NCI-H2227 treated with DMSO at 0.1 percent for 48 hours (cell line): ENCODE measurements at regions not wholly inside any gene's neighbourhood (a gene's known extent, or its start where the extent isn't known, plus 50 kb on each side); places are given as distances from the start of the nearest gene placed in this dataset.
"Not testable (repeated sequence)": the region's sequence is repeated elsewhere in the genome, so short reads cannot be mapped to it uniquely, and the experiment has no call there.

Source experiments
- DNase-seq: peaks from one replicate; lab custom pipeline; 2025; lab: John Stamatoyannopoulos, UW

- no peak for DNase-seq
These were observed 111.2 kb downstream of the CAPZA3 start for GRCh38 chr12:18849080-18849479.

DNA sequence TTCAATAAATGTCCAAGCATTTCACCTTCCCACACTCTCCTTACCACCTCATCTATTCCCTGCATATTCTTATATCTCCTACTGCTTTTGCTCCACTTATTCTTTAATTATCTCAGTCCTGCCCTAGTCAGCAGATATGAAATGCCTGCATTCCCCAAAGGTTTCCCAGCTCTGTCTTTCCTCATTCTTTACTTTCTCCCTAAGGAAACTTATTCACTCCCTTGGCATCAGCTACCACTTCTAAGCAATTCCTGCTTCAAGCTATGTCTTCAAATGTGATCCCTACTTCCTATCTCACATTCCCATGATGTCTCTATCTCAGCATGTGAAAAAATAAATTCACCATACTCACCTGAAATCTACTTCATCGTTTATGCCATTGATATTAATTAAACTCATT, 111.8 kb downstream of the CAPZA3 start:
- DNase-seq: no peak

GRCh38 chr12:18850752-18851151, 112.8 kb downstream of the CAPZA3 start:
- DNase-seq: no peak

GRCh38 chr12:18851271-18851670, 113.4 kb downstream of the CAPZA3 start:
- DNase-seq: no peak

GRCh38 chr12:18853570-18854366, 115.8 kb downstream of the CAPZA3 start:
- no peak for DNase-seq

GRCh38 chr12:18857656-18858055, 119.7 kb downstream of the CAPZA3 start:
- DNase-seq: no peak

GRCh38 chr12:18859400-18859799, 121.5 kb downstream of the CAPZA3 start:
- no peak for DNase-seq

DNA sequence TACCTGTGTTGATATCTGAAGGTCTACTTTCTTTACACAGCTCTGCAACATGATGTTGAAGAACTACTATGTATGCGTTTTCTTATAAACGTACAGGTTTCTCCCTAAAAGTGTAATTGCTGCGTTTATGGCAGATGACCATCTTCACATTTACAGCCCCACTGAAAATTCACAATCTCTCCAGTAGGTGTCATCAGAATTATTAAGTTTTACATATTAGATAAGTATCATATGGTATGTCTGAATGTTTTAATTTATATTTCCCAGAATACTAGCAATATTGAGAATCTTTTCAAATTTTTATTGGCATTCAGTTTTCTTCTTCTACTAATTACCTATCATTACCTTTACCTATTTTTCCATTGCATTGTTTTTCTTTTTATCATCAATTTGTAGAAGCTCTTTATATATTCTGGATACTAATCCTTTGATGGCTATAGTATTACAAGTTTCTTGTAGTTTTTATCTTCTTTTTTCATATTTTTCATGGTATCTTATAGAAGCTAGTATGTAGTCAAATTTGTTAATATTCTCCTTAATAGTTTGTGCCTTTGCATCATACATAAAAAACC, 123.5 kb downstream of the CAPZA3 start:
- no peak for DNase-seq

- DNase-seq: no peak
These were observed 126.0 kb downstream of the CAPZA3 start for GRCh38 chr12:18863769-18864500.

- no peak for DNase-seq
These were observed 127.1 kb downstream of the CAPZA3 start for GRCh38 chr12:18864900-18865561.

GRCh38 chr12:18868717-18869116, 130.8 kb downstream of the CAPZA3 start:
- no peak for DNase-seq

DNA sequence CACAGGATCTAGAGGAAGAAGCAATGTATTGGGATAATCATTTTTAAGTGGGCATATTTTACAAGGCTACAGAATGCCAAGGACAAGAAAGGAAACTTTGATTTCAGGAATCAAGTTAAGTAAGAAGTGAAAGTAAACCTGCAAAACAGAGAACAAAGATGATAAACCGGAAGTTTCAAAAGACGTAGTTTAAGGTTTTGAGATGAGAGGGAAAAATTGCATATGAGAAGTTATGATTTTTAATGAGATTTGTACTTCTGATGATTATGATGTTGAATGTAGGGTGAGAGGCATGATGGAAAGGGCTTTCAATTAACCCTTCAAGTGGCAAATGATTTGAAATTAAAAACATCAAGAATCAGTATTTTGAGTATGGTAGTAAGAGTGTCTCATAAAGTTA, 134.9 kb downstream of the CAPZA3 start:
- DNase-seq: no peak

- DNase-seq: no peak
These were observed 140.8 kb downstream of the CAPZA3 start for GRCh38 chr12:18878676-18879180.

GRCh38 chr12:18882690-18883089, 144.8 kb downstream of the CAPZA3 start:
- DNase-seq: no peak

GRCh38 chr12:18886962-18887361, 149.0 kb downstream of the CAPZA3 start:
- no peak for DNase-seq

DNA sequence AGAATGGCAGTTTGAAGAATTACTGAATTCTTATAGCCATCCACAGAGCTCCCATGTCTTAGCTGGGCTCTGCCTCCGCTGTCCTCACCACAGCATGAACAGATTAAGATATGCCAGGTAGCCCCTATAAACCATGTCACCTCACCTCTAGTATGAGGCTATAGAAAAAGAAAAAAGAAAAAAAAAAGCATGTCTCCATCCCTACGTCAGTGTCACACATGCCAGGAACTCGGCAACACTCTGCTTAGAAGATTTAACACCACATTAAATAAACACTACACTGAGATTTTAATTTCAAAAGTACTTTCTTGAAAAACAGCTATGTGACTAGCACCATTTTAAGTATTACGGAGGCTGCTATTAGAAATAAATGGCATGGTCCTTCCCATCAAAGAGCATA, 149.4 kb downstream of the CAPZA3 start:
- no peak for DNase-seq

- DNase-seq: peak; percentile 73
These were observed 150.1 kb downstream of the CAPZA3 start for GRCh38 chr12:18888047-18888446.

DNA sequence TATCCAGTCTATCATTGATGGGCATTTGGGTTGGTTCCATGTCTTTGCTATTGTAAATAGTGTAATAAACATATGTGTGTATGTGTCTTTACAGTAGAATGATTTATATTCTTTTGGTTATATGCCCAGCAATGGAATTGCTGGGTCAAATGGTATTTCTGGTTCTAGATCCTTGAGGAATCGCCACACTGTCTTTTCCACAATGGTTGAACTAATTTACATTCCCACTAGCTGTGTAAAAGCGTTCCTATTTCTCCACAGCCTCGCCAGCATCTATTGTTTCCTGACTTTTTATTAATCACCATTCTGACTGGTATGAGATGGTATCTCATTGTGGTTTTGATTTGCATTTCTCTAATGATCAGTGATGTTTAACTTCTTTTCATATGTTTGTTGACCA, 152.7 kb downstream of the CAPZA3 start:
- DNase-seq: not testable (repeated sequence)

GRCh38 chr12:18895540-18895939, 157.6 kb downstream of the CAPZA3 start:
- no peak for DNase-seq

DNA sequence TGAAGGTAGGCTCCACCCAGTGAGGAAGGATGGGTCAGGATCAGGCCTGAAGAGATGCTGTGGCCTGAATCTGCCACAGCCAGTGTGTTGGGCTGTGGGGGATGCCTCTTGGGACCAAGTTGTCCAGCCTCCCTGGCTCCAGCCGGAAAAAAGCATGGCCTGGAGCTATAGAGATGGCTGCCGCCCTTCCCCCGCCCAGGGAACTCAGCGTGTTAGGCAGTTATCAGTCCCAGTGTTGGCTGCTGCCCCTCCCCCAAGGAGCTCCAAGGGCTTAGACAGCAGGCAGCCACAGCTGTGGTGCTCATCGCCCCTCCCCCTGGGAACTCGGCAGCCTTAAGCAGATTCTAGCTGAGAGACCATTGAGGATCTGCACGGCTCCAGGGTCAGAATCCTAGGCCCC, 158.0 kb downstream of the CAPZA3 start:
- DNase-seq: no peak

- DNase-seq: no peak
These were observed 159.9 kb downstream of the CAPZA3 start for GRCh38 chr12:18897823-18898222.

DNA sequence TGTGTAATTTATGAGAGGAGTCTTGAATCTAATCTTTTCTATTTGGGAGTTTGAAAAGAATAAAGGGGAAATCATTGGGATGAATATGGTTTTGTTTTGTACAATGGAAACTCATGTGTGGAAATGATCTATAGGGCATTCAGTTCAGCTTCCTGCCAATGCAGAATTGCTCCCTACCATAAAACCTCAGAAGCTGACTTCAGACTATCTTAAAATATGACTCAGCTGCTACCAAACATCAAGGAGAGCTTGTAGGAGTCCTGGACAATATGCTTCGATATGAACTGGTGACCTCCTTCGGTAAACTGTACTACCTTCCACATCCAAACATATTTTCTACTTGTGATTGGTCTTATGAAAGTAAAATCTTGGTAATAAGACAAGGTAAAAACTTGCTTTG, 160.6 kb downstream of the CAPZA3 start:
- no peak for DNase-seq
